AG04450 (cell line): ENCODE measurements at regions not wholly inside any gene's neighbourhood (a gene's known extent, or its start where the extent isn't known, plus 50 kb on each side); places are given as distances from the start of the nearest gene placed in this dataset.

ENCODE experiments used
- CTCF ChIA-PET: fragments of 300-600, 350-600 bp; formaldehyde crosslinking; extraction: SDS; loops from one replicate; lab custom pipeline; 2022; ENCODE audit warnings: antibody characterized with exemption, inconsistent platforms; lab: Charles Lee
- POLR2A ChIA-PET: fragments of 350-600 bp; formaldehyde crosslinking; extraction: SDS; loops from one replicate; lab custom pipeline; 2021; ENCODE audit warnings: antibody characterized with exemption, inconsistent platforms; lab: Yijun Ruan, JAX
- DNase-seq: peaks from one replicate; pipeline ENCODE4 v3.0.0-alpha.2; 2011; ENCODE audit warnings: low read depth, low spot score
- H3K27ac ChIP-seq: one replicate; pipeline ENCODE4 v1.5.1; 2012; ENCODE audit warnings: low read depth, low read length, control low read depth
- H3K27me3 ChIP-seq: one replicate; pipeline ENCODE4 v1.6.0; 2012; ENCODE audit warnings: low read length; ENCODE audit not compliant: control insufficient read depth, insufficient read depth
- H3K4me3 ChIP-seq: 2 replicates; pipeline ENCODE4 v1.5.1; 2011; ENCODE audit warnings: mild to moderate bottlenecking, low read depth, low read length, control low read depth
- H3K9me3 ChIP-seq: 2 replicates; pipeline ENCODE4 v1.5.1; 2012; ENCODE audit warnings: low read length; ENCODE audit not compliant: control insufficient read depth, insufficient read depth
- TF ChIP-seq, protein P1 (sequence below): IDR thresholded peaks from 2 replicates; pipeline ENCODE4 v1.5.1; 2011; ENCODE audit warnings: low read depth, low read length, control low read depth, inconsistent platforms

GRCh38 chr1:29832471-29832870, 596.1 kb downstream of the PTPRU start:
- no peaks in the 10 kb centered on the region for H3K9me3 ChIP-seq
- TF ChIP-seq, protein P1, sequence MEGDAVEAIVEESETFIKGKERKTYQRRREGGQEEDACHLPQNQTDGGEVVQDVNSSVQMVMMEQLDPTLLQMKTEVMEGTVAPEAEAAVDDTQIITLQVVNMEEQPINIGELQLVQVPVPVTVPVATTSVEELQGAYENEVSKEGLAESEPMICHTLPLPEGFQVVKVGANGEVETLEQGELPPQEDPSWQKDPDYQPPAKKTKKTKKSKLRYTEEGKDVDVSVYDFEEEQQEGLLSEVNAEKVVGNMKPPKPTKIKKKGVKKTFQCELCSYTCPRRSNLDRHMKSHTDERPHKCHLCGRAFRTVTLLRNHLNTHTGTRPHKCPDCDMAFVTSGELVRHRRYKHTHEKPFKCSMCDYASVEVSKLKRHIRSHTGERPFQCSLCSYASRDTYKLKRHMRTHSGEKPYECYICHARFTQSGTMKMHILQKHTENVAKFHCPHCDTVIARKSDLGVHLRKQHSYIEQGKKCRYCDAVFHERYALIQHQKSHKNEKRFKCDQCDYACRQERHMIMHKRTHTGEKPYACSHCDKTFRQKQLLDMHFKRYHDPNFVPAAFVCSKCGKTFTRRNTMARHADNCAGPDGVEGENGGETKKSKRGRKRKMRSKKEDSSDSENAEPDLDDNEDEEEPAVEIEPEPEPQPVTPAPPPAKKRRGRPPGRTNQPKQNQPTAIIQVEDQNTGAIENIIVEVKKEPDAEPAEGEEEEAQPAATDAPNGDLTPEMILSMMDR: no peak

GRCh38 chr1:29831500-29832117, 595.3 kb downstream of the PTPRU start:
- ChIA-PET CTCF (no interaction called here), POLR2A (no interaction called here)
- H3K27me3 ChIP-seq: peaks cover 2% of the 10 kb centered on the region
- TF ChIP-seq, protein P1: no peak
- DNase-seq: no peak
- H3K27ac ChIP-seq: no peak overlapping the region
- no peak overlapping the region for H3K4me3 ChIP-seq
- H3K9me3 ChIP-seq: no peaks in the 10 kb centered on the region

More at GRCh38 chr1:29832471-29832870, 596.1 kb downstream of the PTPRU start:
- Histone ChIP-seq H3K27ac (no peak overlapping the region), H3K27me3 (peaks cover 2% of the 10 kb centered on the region), H3K4me3 (no peak overlapping the region)
- ChIA-PET CTCF (no interaction called here), POLR2A (no interaction called here)
- no peak for DNase-seq

- no peak overlapping the region for H3K4me3 ChIP-seq
- no peak for DNase-seq
- POLR2A ChIA-PET: no interaction called here
- TF ChIP-seq, protein P1: no peak
- H3K9me3 ChIP-seq: no peaks in the 10 kb centered on the region
- peaks cover under 1% of the 10 kb centered on the region for H3K27me3 ChIP-seq
- CTCF ChIA-PET: no interaction called here
- H3K27ac ChIP-seq: no peak overlapping the region
These were observed 594.6 kb downstream of the PTPRU start for GRCh38 chr1:29830916-29831315.

DNA sequence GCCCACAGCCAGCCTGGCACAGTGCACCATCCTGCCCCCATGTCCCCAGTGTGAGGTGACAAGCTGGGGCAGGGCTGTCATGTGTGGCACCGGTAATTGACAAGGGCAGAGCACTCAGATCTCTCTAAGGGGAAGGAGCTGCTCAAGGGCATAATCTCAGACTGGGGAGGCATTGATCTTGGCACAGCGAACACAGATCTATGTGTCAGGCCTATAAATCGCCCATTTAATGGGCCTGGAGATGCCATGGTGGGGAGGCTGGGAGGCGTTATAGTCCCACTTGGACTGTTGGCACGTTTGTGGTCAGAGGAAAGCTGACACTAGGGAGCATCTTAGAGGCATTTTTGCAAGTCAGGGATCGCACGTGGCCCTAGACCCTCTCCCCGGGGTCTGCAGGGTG, 594.1 kb downstream of the PTPRU start:
- Histone ChIP-seq H3K27ac (no peak overlapping the region), H3K9me3 (peaks cover 2% of the 10 kb centered on the region; the same call in 1 of the 2 replicates), H3K4me3 (no peak overlapping the region), H3K27me3 (no peaks in the 10 kb centered on the region)
- DNase-seq: no peak
- CTCF ChIA-PET: no interaction called here
- TF ChIP-seq, protein P1: no peak
- POLR2A ChIA-PET: no interaction called here

GRCh38 chr1:29829448-29830344, 593.4 kb downstream of the PTPRU start:
- TF ChIP-seq, protein P1: no peak
- ChIA-PET CTCF (no interaction called here), POLR2A (no interaction called here)
- no peak for DNase-seq
- Histone ChIP-seq H3K27me3 (no peaks in the 10 kb centered on the region), H3K4me3 (no peak overlapping the region), H3K27ac (no peak overlapping the region), H3K9me3 (peaks cover 5% of the 10 kb centered on the region; the same call in 1 of the 2 replicates)
